ENCODE measurements at regions not wholly inside any gene's neighbourhood (a gene's known extent, or its start where the extent isn't known, plus 50 kb on each side); places are given as distances from the start of the nearest gene placed in this dataset.

GRCh38 chr16:56019274-56019673, 144.1 kb upstream of the CES5A start:
- TF ChIP-seq REST (IDR thresholded peaks at IDR 0.05; ENCODE audit: insufficient read depth in 1 of 2, low read depth in 2 of 2, low read length in 1 of 2), result no peak
- no peak for TF ChIP-seq CTCF (IDR thresholded peaks at IDR 0.05)
- TF ChIP-seq POLR2AphosphoS5 (IDR thresholded peaks at IDR 0.05; ENCODE audit: low read depth, low read length), result no peak
- TF ChIP-seq SIN3A (IDR thresholded peaks at IDR 0.05; ENCODE audit: borderline replicate concordance, insufficient read depth, low read depth, low read length), result no peak
- TF ChIP-seq TCF7L2 (IDR thresholded peaks at IDR 0.05; ENCODE audit: low read depth, low read length), result no peak
